IMR-90 (cell line): ENCODE measurements at regions not wholly inside any gene's neighbourhood (a gene's known extent, or its start where the extent isn't known, plus 50 kb on each side); places are given as distances from the start of the nearest gene placed in this dataset.

Experiments
- ATAC-seq: fragments of 200-7000 bp; cut with Tn5 transposase; 2 replicates; pipeline ENCODE4 v1.9.1; 2020; ENCODE audit warnings: low read depth, mild to moderate bottlenecking, moderate library complexity
- BruUV-seq: library from RNA; stranded (reverse); fragments of 400-500 nt; replicated peaks from 2 replicates; lab custom pipeline; 2021; lab: Mats Ljungman, UMichigan
- CTCF ChIA-PET: fragments of 300-600 bp; formaldehyde crosslinking; extraction: SDS; loops from one replicate; lab custom pipeline; 2021; ENCODE audit warnings: antibody characterized with exemption; lab: Yijun Ruan, JAX
- POLR2A ChIA-PET: fragments of 300-600 bp; sonication (Branson Sonifier 250); formaldehyde crosslinking; loops from one replicate; lab custom pipeline; 2022; ENCODE audit warnings: antibody characterized with exemption; ENCODE audit not compliant: unreplicated experiment; lab: Charles Lee
- DNase-seq: peaks from one replicate; pipeline ENCODE4 v3.0.0; 2013
- H2AFZ ChIP-seq: replicated peaks from 2 replicates; pipeline ENCODE3; 2013; ENCODE audit warnings: low read length, mild to moderate bottlenecking; ENCODE audit not compliant: poor library complexity
- H2AK5ac ChIP-seq: 2 replicates; pipeline ENCODE4 v1.6.1; 2013; ENCODE audit warnings: low read depth, low read length, inconsistent platforms
- H2AK9ac ChIP-seq: replicated peaks from 2 replicates; pipeline ENCODE3; 2013; ENCODE audit warnings: mild to moderate bottlenecking, low read depth, low read length, moderate library complexity; ENCODE audit not compliant: poor library complexity
- H2BK120ac ChIP-seq: 2 replicates; pipeline ENCODE4 v1.6.1; 2013; ENCODE audit warnings: low read depth, low read length, inconsistent platforms
- H2BK15ac ChIP-seq: 3 replicates; pipeline ENCODE4 v1.6.1; 2013; ENCODE audit warnings: low read depth, low read length, inconsistent platforms
- H2BK20ac ChIP-seq: 2 replicates; pipeline ENCODE4 v1.6.1; 2013; ENCODE audit warnings: low read depth, mild to moderate bottlenecking, inconsistent platforms, low read length, moderate library complexity
- H2BK5ac ChIP-seq: 2 replicates; pipeline ENCODE4 v1.6.1; 2013; ENCODE audit warnings: mild to moderate bottlenecking, low read depth, low read length, inconsistent platforms; ENCODE audit not compliant: poor library complexity, severe bottlenecking
- H3K14ac ChIP-seq: replicated peaks from 2 replicates; pipeline ENCODE4 v1.6.1; 2013; ENCODE audit warnings: low read depth, low read length, inconsistent platforms
- H3K18ac ChIP-seq: 2 replicates; pipeline ENCODE4 v1.6.1; 2013; ENCODE audit warnings: low read depth, low read length, control low read depth
- H3K23ac ChIP-seq: 2 replicates; pipeline ENCODE4 v1.6.1; 2013; ENCODE audit warnings: low read depth, low read length, inconsistent platforms
- H3K27ac ChIP-seq: 2 replicates; pipeline ENCODE4 v1.5.1; 2013; ENCODE audit warnings: mild to moderate bottlenecking, control low read depth, low read length; ENCODE audit not compliant: insufficient read depth
- H3K27me3 ChIP-seq: 2 replicates; pipeline ENCODE4 v1.6.1; 2013; ENCODE audit warnings: low read length; ENCODE audit not compliant: control insufficient read depth, insufficient read depth
- H3K36me3 ChIP-seq: 2 replicates; pipeline ENCODE4 v1.6.1; 2013; ENCODE audit warnings: low read length, mixed read lengths; ENCODE audit not compliant: control insufficient read depth, insufficient read depth
- H3K4ac ChIP-seq: 2 replicates; pipeline ENCODE4 v1.6.1; 2013; ENCODE audit warnings: low read depth, low read length, inconsistent platforms
- H3K4me1 ChIP-seq: 2 replicates; pipeline ENCODE4 v1.6.1; 2013; ENCODE audit warnings: low read length, mixed read lengths; ENCODE audit not compliant: control insufficient read depth, insufficient read depth
- H3K4me2 ChIP-seq: 2 replicates; pipeline ENCODE4 v1.6.1; 2013; ENCODE audit warnings: low read depth, mild to moderate bottlenecking, control low read depth, low read length, moderate library complexity
- H3K4me3 ChIP-seq: 2 replicates; pipeline ENCODE4 v1.5.1; 2013; ENCODE audit warnings: low read depth, mild to moderate bottlenecking, control low read depth, low read length, moderate library complexity; ENCODE audit not compliant: insufficient read depth
- H3K56ac ChIP-seq: 2 replicates; pipeline ENCODE4 v1.6.1; 2013; ENCODE audit warnings: low read length, inconsistent platforms; ENCODE audit not compliant: insufficient read depth; ENCODE audit errors: extremely low read depth
- H3K79me1 ChIP-seq, 2 experiments: 2 replicates each; pipeline ENCODE4 v1.6.1; 2013; ENCODE audit warnings: low read length in 2 of 2, inconsistent platforms in 1 of 2, low read depth in 1 of 2
- H3K9ac ChIP-seq: 2 replicates; pipeline ENCODE4 v1.6.1; 2013; ENCODE audit warnings: low read depth, low read length, control low read depth
- H3K9me1 ChIP-seq: 2 replicates; pipeline ENCODE4 v1.6.1; 2013; ENCODE audit warnings: low read length, inconsistent platforms; ENCODE audit not compliant: insufficient read depth
- H3K9me3 ChIP-seq: 2 replicates; pipeline ENCODE4 v1.6.1; 2013; ENCODE audit warnings: low read length; ENCODE audit not compliant: control insufficient read depth, insufficient read depth
- H4K20me1 ChIP-seq: 2 replicates; pipeline ENCODE4 v1.6.1; 2013; ENCODE audit warnings: low read length, inconsistent platforms; ENCODE audit not compliant: insufficient read depth
- H4K5ac ChIP-seq: 2 replicates; pipeline ENCODE4 v1.6.1; 2013; ENCODE audit warnings: mild to moderate bottlenecking, low read depth, low read length, control low read depth
- H4K8ac ChIP-seq, 2 experiments: 2 replicates each; pipeline ENCODE4 v1.6.1; 2013; ENCODE audit warnings: low read depth in 2 of 2, low read length in 2 of 2, control low read depth in 1 of 2, inconsistent platforms in 1 of 2
- H4K91ac ChIP-seq: 2 replicates; pipeline ENCODE4 v1.6.1; 2013; ENCODE audit warnings: low read depth, low read length, inconsistent platforms; ENCODE audit not compliant: insufficient read depth
- BHLHE40 ChIP-seq: fragments of 150-350 bp; IDR thresholded peaks from 2 replicates; pipeline ENCODE4 v1.6.1; 2016; ENCODE audit warnings: mild to moderate bottlenecking, low read depth, low read length
- CHD1 ChIP-seq: IDR thresholded peaks from 2 replicates; pipeline ENCODE4 v1.6.1; 2012; ENCODE audit warnings: low read depth, low read length, improper control_type of control experiment
- MAFK ChIP-seq: IDR thresholded peaks from 2 replicates; pipeline ENCODE4 v1.6.1; 2012; ENCODE audit warnings: low read depth, low read length, improper control_type of control experiment
- SMC3 ChIP-seq: fragments of 150-350 bp; IDR thresholded peaks from 2 replicates; pipeline ENCODE4 v1.6.1; 2016; ENCODE audit warnings: low read depth, mild to moderate bottlenecking, antibody characterized with exemption, low read length, moderate library complexity
- WGBS, 2 experiments: methylation state at CpG; one replicate each; pipeline versions ENCODE4 v1.1.5 to v1.1.7; 2013; ENCODE audit warnings: missing lambda C conversion rate in 2 of 2; ENCODE audit not compliant: insufficient read length in 1 of 2; ENCODE audit errors: extremely low coverage in 2 of 2; 5-methylcytosine and 5-hydroxymethylcytosine counted together
- dilution Hi-C: fragments of 300-500 bp; cut with HindIII; formaldehyde crosslinking; loops from one replicate; pipeline ENCODE4 v1.14.3; 2018; ENCODE audit warnings: low sequenced_read_pairs; ENCODE audit not compliant: unreplicated experiment
- in situ Hi-C: fragments of 300-500 bp; cut with MboI; formaldehyde crosslinking; loops from 3 replicates; pipeline ENCODE4 v1.14.3; 2019; ENCODE audit warnings: low sequenced_read_pairs, inconsistent platforms, mixed read lengths
- intact Hi-C: fragments of 100-400 bp; cut with micrococcal nuclease; formaldehyde crosslinking; loops from 2 replicates; pipeline ENCODE4 v1.10.0; 2022
- TF ChIP-seq, protein P1 (sequence below): conservative IDR thresholded peaks from 2 replicates; pipeline ENCODE4 v1.5.1; 2012; ENCODE audit warnings: mild to moderate bottlenecking, low read depth, low read length, improper control_type of control experiment

DNA sequence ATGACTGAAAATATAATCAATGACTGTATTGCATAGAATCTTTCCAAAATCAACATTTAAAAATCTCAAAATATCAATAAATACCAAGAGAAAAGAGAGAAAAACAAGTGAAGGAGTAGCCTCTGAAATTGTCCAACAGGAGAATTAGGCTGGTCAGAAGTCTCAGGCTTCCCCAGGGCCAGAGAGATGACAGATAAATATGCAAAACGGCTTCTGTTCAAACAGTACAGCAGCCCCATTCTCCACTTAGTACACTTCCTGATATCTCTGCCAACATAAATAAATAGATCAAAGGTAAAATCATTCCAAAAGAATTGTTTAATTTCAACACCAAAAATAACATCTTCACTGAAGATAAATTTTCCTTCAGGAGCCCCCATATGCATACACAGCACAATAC, 204.7 kb upstream of the GABRA2 start:
- H3K4ac ChIP-seq = no peak overlapping the region
- ChIA-PET POLR2A (no interaction called here), CTCF (no interaction called here)
- dilution Hi-C loops (no loop called here), in situ Hi-C loops (no loop called here), intact Hi-C loops (no loop called here)
- H3K56ac ChIP-seq = no peak overlapping the region
- H4K20me1 ChIP-seq = no peaks in the 10 kb centered on the region
- H3K27me3 ChIP-seq = no peaks in the 10 kb centered on the region
- H2AFZ ChIP-seq = no peak overlapping the region
- no peak for TF ChIP-seq CHD1
- TF ChIP-seq SMC3 = no peak
- no peak for TF ChIP-seq MAFK
- TF ChIP-seq BHLHE40 = no peak
- TF ChIP-seq, protein P1, sequence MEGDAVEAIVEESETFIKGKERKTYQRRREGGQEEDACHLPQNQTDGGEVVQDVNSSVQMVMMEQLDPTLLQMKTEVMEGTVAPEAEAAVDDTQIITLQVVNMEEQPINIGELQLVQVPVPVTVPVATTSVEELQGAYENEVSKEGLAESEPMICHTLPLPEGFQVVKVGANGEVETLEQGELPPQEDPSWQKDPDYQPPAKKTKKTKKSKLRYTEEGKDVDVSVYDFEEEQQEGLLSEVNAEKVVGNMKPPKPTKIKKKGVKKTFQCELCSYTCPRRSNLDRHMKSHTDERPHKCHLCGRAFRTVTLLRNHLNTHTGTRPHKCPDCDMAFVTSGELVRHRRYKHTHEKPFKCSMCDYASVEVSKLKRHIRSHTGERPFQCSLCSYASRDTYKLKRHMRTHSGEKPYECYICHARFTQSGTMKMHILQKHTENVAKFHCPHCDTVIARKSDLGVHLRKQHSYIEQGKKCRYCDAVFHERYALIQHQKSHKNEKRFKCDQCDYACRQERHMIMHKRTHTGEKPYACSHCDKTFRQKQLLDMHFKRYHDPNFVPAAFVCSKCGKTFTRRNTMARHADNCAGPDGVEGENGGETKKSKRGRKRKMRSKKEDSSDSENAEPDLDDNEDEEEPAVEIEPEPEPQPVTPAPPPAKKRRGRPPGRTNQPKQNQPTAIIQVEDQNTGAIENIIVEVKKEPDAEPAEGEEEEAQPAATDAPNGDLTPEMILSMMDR = no peak
- no peak overlapping the region for H2BK15ac ChIP-seq
- no peak overlapping the region for H2AK9ac ChIP-seq
- no peaks in the 10 kb centered on the region for H3K4me1 ChIP-seq
- no peak overlapping the region for H3K9ac ChIP-seq
- no peak overlapping the region for H2BK120ac ChIP-seq
- DNase-seq (no peak), ATAC-seq (no peak)
- H3K9me3 ChIP-seq = no peaks in the 10 kb centered on the region
- no TSS peak for BruUV-seq
- H3K79me1 ChIP-seq = no peaks in the 10 kb centered on the region
- H4K5ac ChIP-seq = no peak overlapping the region
- no peak overlapping the region for H2AK5ac ChIP-seq
- H2BK5ac ChIP-seq = no peak overlapping the region
- no peak overlapping the region for H3K4me3 ChIP-seq
- no peaks in the 10 kb centered on the region for H3K9me1 ChIP-seq
- no peak overlapping the region for H3K27ac ChIP-seq
- H3K18ac ChIP-seq = no peak overlapping the region
- no peak overlapping the region for H4K8ac ChIP-seq
- WGBS, 2 experiments = no CpG with 5 or more reads among the region's 1 CpG
- H3K23ac ChIP-seq = no peak overlapping the region
- no peak overlapping the region for H3K14ac ChIP-seq
- H2BK20ac ChIP-seq = no peak overlapping the region
- no peaks in the 10 kb centered on the region for H3K36me3 ChIP-seq
- no peak overlapping the region for H4K91ac ChIP-seq
- no peak overlapping the region for H3K4me2 ChIP-seq
